Naive thymus-derived CD8-positive, alpha-beta T cell (primary cell): ENCODE measurements at regions not wholly inside any gene's neighbourhood (a gene's known extent, or its start where the extent isn't known, plus 50 kb on each side); places are given as distances from the start of the nearest gene placed in this dataset.

ENCODE experiments used
- ATAC-seq, 2 donors: fragments of 150-1000 bp; cut with Tn5 transposase in 1 of 2; sonication (Bioruptor Pico), chemical (Tn5 transposase) in 1 of 2; 1 replicate in 1 of 2; 2 replicates in 1 of 2; pipeline ENCODE4 v1.10.0; 2021; ENCODE audit warnings: mild to moderate bottlenecking in 2 of 2, moderate library complexity in 2 of 2
- POLR2A ChIA-PET: fragments of 350-600 bp; sonication (Branson Sonifier 250); formaldehyde crosslinking; loops from one replicate; lab custom pipeline; 2021; ENCODE audit warnings: antibody characterized with exemption; lab: Charles Lee
- DNase-seq, 10 donors: peaks; one replicate each; pipeline versions ENCODE4 v3.0.0 to v3.0.0-alpha.2; 2020 to 2022
- H3K27ac Mint-ChIP-seq, 10 donors: one replicate each; pipeline ENCODE4 v1.8.0; 2020 to 2022; ENCODE audit warnings: mild to moderate bottlenecking in 10 of 10, mixed read lengths in 10 of 10, moderate library complexity in 4 of 10, inconsistent platforms in 1 of 10
- H3K27me3 Mint-ChIP-seq, 5 donors: one replicate each; pipeline ENCODE4 v1.8.0; 2021 to 2022; ENCODE audit warnings: mixed read lengths in 5 of 5
- H3K36me3 Mint-ChIP-seq, 3 donors: one replicate each; pipeline ENCODE4 v1.8.0; 2020 to 2022; ENCODE audit warnings: mixed read lengths in 3 of 3, mild to moderate bottlenecking in 2 of 3, inconsistent platforms in 1 of 3
- H3K4me1 Mint-ChIP-seq, 4 donors: one replicate each; pipeline ENCODE4 v1.8.0; 2021 to 2022; ENCODE audit warnings: mixed read lengths in 4 of 4
- H3K4me3 Mint-ChIP-seq, 10 donors: one replicate each; pipeline ENCODE4 v1.8.0; 2020 to 2022; ENCODE audit warnings: mild to moderate bottlenecking in 10 of 10, mixed read lengths in 10 of 10, moderate library complexity in 6 of 10, inconsistent platforms in 1 of 10
- H3K9me3 Mint-ChIP-seq, 9 donors: one replicate each; pipeline ENCODE4 v1.8.0; 2020 to 2022; ENCODE audit warnings: mixed read lengths in 9 of 9, mild to moderate bottlenecking in 3 of 9, inconsistent platforms in 1 of 9, moderate library complexity in 1 of 9

GRCh38 chr3:82353306-82354171 lies 592.1 kb upstream of the GBE1 start:
- Mint-ChIP-seq H3K36me3 (no peaks in the 10 kb centered on the region), H3K27me3 (no peaks in the 10 kb centered on the region), H3K4me3 (no peak overlapping the region), H3K4me1 (no peaks in the 10 kb centered on the region), H3K27ac (no peak overlapping the region), H3K9me3 (peaks cover 0 to 36% (median 11%) of the 10 kb centered on the region in 9 donors)
- ATAC-seq (no peak), DNase-seq (no peak)
- POLR2A ChIA-PET = no interaction called here

- ATAC-seq = no peak
- Mint-ChIP-seq H3K9me3 (peaks cover 2 to 39% (median 10%) of the 10 kb centered on the region in 9 donors), H3K27ac (no peak overlapping the region), H3K27me3 (no peaks in the 10 kb centered on the region), H3K36me3 (no peaks in the 10 kb centered on the region), H3K4me3 (no peak overlapping the region), H3K4me1 (no peaks in the 10 kb centered on the region)
- DNase-seq = no peak
- POLR2A ChIA-PET = no interaction called here
These were observed 586.1 kb upstream of the GBE1 start for GRCh38 chr3:82347585-82347984.

GRCh38 chr3:82342521-82342920 lies 581.1 kb upstream of the GBE1 start:
- Mint-ChIP-seq H3K27ac (no peak overlapping the region), H3K4me1 (no peaks in the 10 kb centered on the region), H3K36me3 (no peaks in the 10 kb centered on the region), H3K4me3 (no peak overlapping the region), H3K9me3 (peaks cover 0 to 13% (median 4%) of the 10 kb centered on the region in 9 donors), H3K27me3 (no peaks in the 10 kb centered on the region)
- ATAC-seq (no peak), DNase-seq (no peak)
- POLR2A ChIA-PET = no interaction called here

GRCh38 chr3:82329300-82329699 lies 567.9 kb upstream of the GBE1 start:
- DNase-seq (no peak), ATAC-seq (no peak)
- no peaks in the 10 kb centered on the region for H3K4me1 Mint-ChIP-seq
- no peaks in the 10 kb centered on the region for H3K27me3 Mint-ChIP-seq
- no peaks in the 10 kb centered on the region for H3K36me3 Mint-ChIP-seq
- H3K4me3 Mint-ChIP-seq = no peak overlapping the region
- POLR2A ChIA-PET = no interaction called here
- H3K27ac Mint-ChIP-seq = no peak overlapping the region
- peaks cover 0 to 9% (median 2%) of the 10 kb centered on the region in 9 donors for H3K9me3 Mint-ChIP-seq

GRCh38 chr3:82311901-82312300 lies 550.5 kb upstream of the GBE1 start:
- no peaks in the 10 kb centered on the region for H3K4me1 Mint-ChIP-seq
- ATAC-seq (no peak), DNase-seq (no peak)
- no peak overlapping the region for H3K4me3 Mint-ChIP-seq
- no peak overlapping the region for H3K27ac Mint-ChIP-seq
- no peaks in the 10 kb centered on the region for H3K36me3 Mint-ChIP-seq
- H3K9me3 Mint-ChIP-seq = peaks cover 0 to 13% (median 8%) of the 10 kb centered on the region in 9 donors
- POLR2A ChIA-PET = no interaction called here
- H3K27me3 Mint-ChIP-seq = no peaks in the 10 kb centered on the region

GRCh38 chr3:82308755-82309154 lies 547.3 kb upstream of the GBE1 start:
- ATAC-seq (no peak), DNase-seq (no peak)
- Mint-ChIP-seq H3K27ac (no peak overlapping the region), H3K4me3 (no peak overlapping the region), H3K36me3 (no peaks in the 10 kb centered on the region), H3K4me1 (no peaks in the 10 kb centered on the region), H3K27me3 (no peaks in the 10 kb centered on the region), H3K9me3 (peaks cover 0 to 23% (median 13%) of the 10 kb centered on the region in 9 donors)
- POLR2A ChIA-PET = no interaction called here

GRCh38 chr3:82306189-82306588 lies 544.7 kb upstream of the GBE1 start:
- H3K4me1 Mint-ChIP-seq = no peaks in the 10 kb centered on the region
- ATAC-seq = no peak
- POLR2A ChIA-PET = no interaction called here

GRCh38 chr3:82294609-82295008 lies 533.2 kb upstream of the GBE1 start:
- DNase-seq = no peak
- Mint-ChIP-seq H3K4me3 (no peak overlapping the region), H3K27me3 (no peaks in the 10 kb centered on the region), H3K36me3 (no peaks in the 10 kb centered on the region), H3K4me1 (no peaks in the 10 kb centered on the region), H3K27ac (no peak overlapping the region), H3K9me3 (peaks cover 0 to 9% (median 4%) of the 10 kb centered on the region in 9 donors)
- no peak for ATAC-seq
- POLR2A ChIA-PET = no interaction called here

More at GRCh38 chr3:82306189-82306588, 544.7 kb upstream of the GBE1 start:
- H3K4me3 Mint-ChIP-seq = no peak overlapping the region
- no peaks in the 10 kb centered on the region for H3K27me3 Mint-ChIP-seq
- no peak for DNase-seq
- H3K27ac Mint-ChIP-seq = no peak overlapping the region
- no peaks in the 10 kb centered on the region for H3K36me3 Mint-ChIP-seq
- H3K9me3 Mint-ChIP-seq = peaks cover 0 to 23% (median 11%) of the 10 kb centered on the region in 9 donors

- Mint-ChIP-seq H3K27ac (no peak overlapping the region), H3K27me3 (no peaks in the 10 kb centered on the region), H3K9me3 (peaks cover 2 to 17% (median 5%) of the 10 kb centered on the region in 9 donors), H3K4me3 (no peak overlapping the region), H3K36me3 (no peaks in the 10 kb centered on the region), H3K4me1 (no peaks in the 10 kb centered on the region)
- POLR2A ChIA-PET = no interaction called here
- no peak for DNase-seq
- ATAC-seq = no peak
These were observed 532.4 kb upstream of the GBE1 start for GRCh38 chr3:82293867-82294266.

- Mint-ChIP-seq H3K4me1 (no peaks in the 10 kb centered on the region), H3K9me3 (peaks cover 2 to 17% (median 7%) of the 10 kb centered on the region in 9 donors), H3K4me3 (no peak overlapping the region), H3K36me3 (no peaks in the 10 kb centered on the region), H3K27me3 (no peaks in the 10 kb centered on the region), H3K27ac (no peak overlapping the region)
- ATAC-seq (no peak), DNase-seq (no peak)
- POLR2A ChIA-PET = no interaction called here
These were observed 532.0 kb upstream of the GBE1 start for GRCh38 chr3:82293435-82293834.

- Mint-ChIP-seq H3K27me3 (no peaks in the 10 kb centered on the region), H3K27ac (no peak overlapping the region), H3K9me3 (peaks cover 5 to 26% (median 12%) of the 10 kb centered on the region in 9 donors), H3K36me3 (no peaks in the 10 kb centered on the region), H3K4me3 (no peak overlapping the region), H3K4me1 (no peaks in the 10 kb centered on the region)
- ATAC-seq (no peak), DNase-seq (no peak)
- POLR2A ChIA-PET = no interaction called here
These were observed 526.1 kb upstream of the GBE1 start for GRCh38 chr3:82287562-82287961.

- Mint-ChIP-seq H3K36me3 (no peaks in the 10 kb centered on the region), H3K9me3 (peaks cover 0 to 10% (median 2%) of the 10 kb centered on the region in 9 donors)
- DNase-seq = no peak
These were observed 519.8 kb upstream of the GBE1 start for GRCh38 chr3:82281205-82281604.

GRCh38 chr3:82276992-82277391 lies 515.5 kb upstream of the GBE1 start:
- POLR2A ChIA-PET = no interaction called here
- DNase-seq (no peak), ATAC-seq (no peak)
- no peak overlapping the region for H3K27ac Mint-ChIP-seq
- H3K27me3 Mint-ChIP-seq = no peaks in the 10 kb centered on the region
- no peaks in the 10 kb centered on the region for H3K36me3 Mint-ChIP-seq
- H3K9me3 Mint-ChIP-seq = peaks cover 0 to 19% (median 11%) of the 10 kb centered on the region in 9 donors
- no peak overlapping the region for H3K4me3 Mint-ChIP-seq
- H3K4me1 Mint-ChIP-seq = no peaks in the 10 kb centered on the region

More at GRCh38 chr3:82281205-82281604, 519.8 kb upstream of the GBE1 start:
- Mint-ChIP-seq H3K27ac (no peak overlapping the region), H3K27me3 (no peaks in the 10 kb centered on the region), H3K4me1 (no peaks in the 10 kb centered on the region), H3K4me3 (no peak overlapping the region)
- POLR2A ChIA-PET = no interaction called here
- no peak for ATAC-seq

- peaks cover 0 to 36% (median 24%) of the 10 kb centered on the region in 9 donors for H3K9me3 Mint-ChIP-seq
- POLR2A ChIA-PET = no interaction called here
- no peaks in the 10 kb centered on the region for H3K36me3 Mint-ChIP-seq
- no peaks in the 10 kb centered on the region for H3K27me3 Mint-ChIP-seq
- no peak overlapping the region for H3K4me3 Mint-ChIP-seq
- DNase-seq = no peak
- H3K4me1 Mint-ChIP-seq = no peaks in the 10 kb centered on the region
- no peak for ATAC-seq
- no peak overlapping the region for H3K27ac Mint-ChIP-seq
These were observed 513.5 kb upstream of the GBE1 start for GRCh38 chr3:82274897-82275296.
